Natural killer cell (primary cell): ENCODE measurements at regions not wholly inside any gene's neighbourhood (a gene's known extent, or its start where the extent isn't known, plus 50 kb on each side); places are given as distances from the start of the nearest gene placed in this dataset.

Experiments used
- ATAC-seq, 3 donors: fragments of 150-1000 bp in 2 of 3; fragments of 200-7000 bp in 1 of 3; cut with Tn5 transposase; 1 replicate in 1 of 3; 2 replicates in 2 of 3; pipeline ENCODE4 v1.10.0; 2021; ENCODE audit warnings: mild to moderate bottlenecking in 2 of 3, moderate library complexity in 2 of 3
- DNase-seq, 2 donors: peaks; one replicate each; pipeline versions ENCODE4 v3.0.0 to v3.0.0-alpha.2; 2013 to 2021; ENCODE audit warnings: mixed read lengths in 1 of 2
- H3K27ac ChIP-seq: one replicate; pipeline ENCODE4 v1.5.1; 2013; ENCODE audit warnings: mild to moderate bottlenecking, low read length
- H3K27me3 ChIP-seq: one replicate; pipeline ENCODE4 v1.6.1; 2013; ENCODE audit warnings: low read length; ENCODE audit not compliant: control insufficient read depth, insufficient read depth
- H3K36me3 ChIP-seq: one replicate; pipeline ENCODE4 v1.6.1; 2013; ENCODE audit warnings: low read length; ENCODE audit not compliant: control insufficient read depth, insufficient read depth
- H3K4me1 ChIP-seq: one replicate; pipeline ENCODE4 v1.6.1; 2013; ENCODE audit warnings: low read length; ENCODE audit not compliant: control insufficient read depth, insufficient read depth
- H3K4me3 ChIP-seq: one replicate; pipeline ENCODE4 v1.5.1; 2013; ENCODE audit warnings: low read length
- H3K9me3 ChIP-seq: one replicate; pipeline ENCODE4 v1.6.1; 2013; ENCODE audit warnings: low read length; ENCODE audit not compliant: control insufficient read depth, insufficient read depth
- H3K27ac Mint-ChIP-seq, 2 donors: one replicate each; pipeline ENCODE4 v1.8.0; 2022; ENCODE audit warnings: mild to moderate bottlenecking in 2 of 2, mixed read lengths in 2 of 2, moderate library complexity in 1 of 2
- H3K27me3 Mint-ChIP-seq, 2 donors: one replicate each; pipeline ENCODE4 v1.8.0; 2022; ENCODE audit warnings: low read depth in 2 of 2, mixed read lengths in 2 of 2
- H3K36me3 Mint-ChIP-seq: one replicate; pipeline ENCODE4 v1.8.0; 2022; ENCODE audit warnings: mixed read lengths
- H3K4me1 Mint-ChIP-seq, 2 donors: one replicate each; pipeline ENCODE4 v1.8.0; 2022; ENCODE audit warnings: mixed read lengths in 2 of 2
- H3K4me3 Mint-ChIP-seq: one replicate; pipeline ENCODE4 v1.8.0; 2022; ENCODE audit warnings: mild to moderate bottlenecking, moderate library complexity, mixed read lengths
- H3K9me3 Mint-ChIP-seq, 2 donors: one replicate each; pipeline ENCODE4 v1.8.0; 2022; ENCODE audit warnings: mixed read lengths in 2 of 2
- CTCF ChIP-seq: fragments of 200-600 bp; IDR thresholded peaks from one replicate; pipeline ENCODE4 v1.8.0; 2022; ENCODE audit warnings: antibody characterized with exemption
- WGBS: methylation state at CpG from one replicate; pipeline ENCODE4 v1.1.7; 2013; ENCODE audit warnings: missing lambda C conversion rate; ENCODE audit not compliant: insufficient coverage; 5-methylcytosine and 5-hydroxymethylcytosine counted together
- intact Hi-C: fragments of 100-400 bp; cut with micrococcal nuclease; formaldehyde crosslinking; loops from one replicate; pipeline ENCODE4 v1.14.2; 2022

- Mint-ChIP-seq H3K4me1 (no peaks in the 10 kb centered on the region), H3K27ac (no peak overlapping the region), H3K9me3 (no peaks in the 10 kb centered on the region), H3K27me3 (peaks cover 0 to 9% of the 10 kb centered on the region in 2 donors), H3K36me3 (no peaks in the 10 kb centered on the region), H3K4me3 (no peak overlapping the region)
- Histone ChIP-seq H3K4me1 (no peaks in the 10 kb centered on the region), H3K36me3 (no peaks in the 10 kb centered on the region), H3K9me3 (no peaks in the 10 kb centered on the region), H3K27me3 (peaks cover 1% of the 10 kb centered on the region), H3K27ac (no peak overlapping the region), H3K4me3 (no peak overlapping the region)
- no peak for DNase-seq
- ATAC-seq: no peak
- intact Hi-C loops: no loop called here
- WGBS: 72% methylated on average over 26 of the region's 26 CpGs
- no peak for TF ChIP-seq CTCF
Measured at GRCh38 chr4:1508161-1509160, 102.2 kb upstream of the NKX1-1 start.

- Histone ChIP-seq H3K4me1 (no peaks in the 10 kb centered on the region), H3K9me3 (no peaks in the 10 kb centered on the region), H3K27ac (no peak overlapping the region), H3K36me3 (no peaks in the 10 kb centered on the region), H3K4me3 (no peak overlapping the region), H3K27me3 (no peaks in the 10 kb centered on the region)
- H3K27me3 Mint-ChIP-seq: peaks cover 0 to 7% of the 10 kb centered on the region in 2 donors
- H3K9me3 Mint-ChIP-seq: no peaks in the 10 kb centered on the region
- 70% methylated on average over 13 of the region's 13 CpGs for WGBS
- H3K4me1 Mint-ChIP-seq: no peaks in the 10 kb centered on the region
- TF ChIP-seq CTCF: no peak
- H3K4me3 Mint-ChIP-seq: no peak overlapping the region
- DNase-seq (no peak), ATAC-seq (no peak)
- H3K27ac Mint-ChIP-seq: no peak overlapping the region
- no peaks in the 10 kb centered on the region for H3K36me3 Mint-ChIP-seq
- intact Hi-C loops: no loop called here
Measured at GRCh38 chr4:1506956-1507721, 100.9 kb upstream of the NKX1-1 start.

- DNase-seq: no peak
- H3K4me1 Mint-ChIP-seq: no peaks in the 10 kb centered on the region
- intact Hi-C loops: no loop called here
Measured at GRCh38 chr4:1505511-1506460, 99.5 kb upstream of the NKX1-1 start.

More at GRCh38 chr4:1505511-1506460, 99.5 kb upstream of the NKX1-1 start:
- peaks cover 0 to 7% of the 10 kb centered on the region in 2 donors for H3K27me3 Mint-ChIP-seq
- Histone ChIP-seq H3K4me3 (no peak overlapping the region), H3K4me1 (no peaks in the 10 kb centered on the region), H3K27me3 (no peaks in the 10 kb centered on the region), H3K36me3 (no peaks in the 10 kb centered on the region), H3K9me3 (no peaks in the 10 kb centered on the region), H3K27ac (no peak overlapping the region)
- no peak overlapping the region for H3K27ac Mint-ChIP-seq
- H3K36me3 Mint-ChIP-seq: no peaks in the 10 kb centered on the region
- no peak for ATAC-seq
- WGBS: 66% methylated on average over 24 of the region's 24 CpGs
- no peak for TF ChIP-seq CTCF
- H3K4me3 Mint-ChIP-seq: no peak overlapping the region
- H3K9me3 Mint-ChIP-seq: no peaks in the 10 kb centered on the region
